GM18870 (cell line): ENCODE measurements at regions not wholly inside any gene's neighbourhood (a gene's known extent, or its start where the extent isn't known, plus 50 kb on each side); places are given as distances from the start of the nearest gene placed in this dataset.
"Not testable (repeated sequence)": the region's sequence is repeated elsewhere in the genome, so short reads cannot be mapped to it uniquely, and the experiment has no call there.

Source experiments
- ATAC-seq: cut with Tn5 transposase; IDR thresholded peaks from one replicate; pipeline ENCODE4 v1.9.1; 2021; ENCODE audit warnings: moderate library complexity; ENCODE audit not compliant: unreplicated experiment

DNA sequence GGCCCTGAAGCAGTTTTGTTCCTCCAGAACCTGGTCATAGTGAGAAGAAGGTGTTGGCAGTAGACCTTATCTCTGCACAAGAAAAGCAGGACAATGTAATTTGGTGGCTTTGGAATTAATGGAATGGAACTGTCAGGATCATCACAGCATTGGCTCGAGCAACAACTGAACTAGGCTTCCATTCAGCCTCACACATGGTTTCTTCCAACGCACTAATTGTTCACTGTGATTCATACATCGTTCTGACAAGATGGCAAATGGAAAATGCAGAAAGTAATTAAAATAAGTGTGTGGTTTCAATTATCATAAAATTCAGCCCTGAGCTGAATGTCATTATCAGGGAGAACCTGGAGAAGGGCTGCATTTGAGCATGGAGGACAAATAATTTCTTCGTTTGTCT lies 80.6 kb downstream of the MFSD1 start:
- no peak for ATAC-seq

DNA sequence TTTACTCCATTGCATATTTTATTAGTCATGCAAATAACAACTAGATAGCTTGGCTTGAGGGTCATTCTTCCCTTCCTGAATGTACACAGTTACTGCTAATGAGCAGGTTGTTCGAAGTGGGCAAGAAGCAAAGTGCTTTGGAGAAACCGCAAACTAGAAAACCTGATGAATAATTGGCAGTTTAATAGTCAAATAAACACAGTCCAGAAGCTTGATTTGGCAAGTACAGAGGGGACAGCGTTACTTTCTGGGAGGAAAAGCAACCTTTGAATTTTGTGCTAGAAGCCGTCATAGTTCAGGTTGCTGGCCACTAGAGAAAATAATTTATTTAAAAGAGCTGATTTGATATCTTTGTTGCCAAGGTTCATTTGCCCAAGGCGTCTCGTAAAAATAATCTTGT lies 94.9 kb downstream of the MFSD1 start:
- ATAC-seq, result no peak

DNA sequence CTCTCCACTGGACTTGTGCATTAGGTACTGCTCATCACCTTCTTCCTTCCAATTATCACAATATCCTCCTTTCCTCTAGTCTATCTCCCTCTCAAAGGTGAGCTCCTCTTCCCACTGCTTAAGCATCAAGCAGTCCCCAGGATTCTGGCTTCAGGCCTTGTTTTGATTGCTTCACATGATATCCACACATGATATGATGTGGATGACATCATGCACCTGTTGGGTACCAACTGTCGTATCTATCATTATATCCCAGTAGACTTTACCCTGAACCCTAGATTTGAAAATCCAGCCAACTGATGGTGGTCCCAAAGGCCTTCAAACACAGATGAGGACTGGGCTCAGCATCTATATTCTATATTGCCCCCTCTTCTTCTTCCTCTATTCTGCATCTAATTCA lies 104.9 kb downstream of the MFSD1 start:
- ATAC-seq, result no peak

DNA sequence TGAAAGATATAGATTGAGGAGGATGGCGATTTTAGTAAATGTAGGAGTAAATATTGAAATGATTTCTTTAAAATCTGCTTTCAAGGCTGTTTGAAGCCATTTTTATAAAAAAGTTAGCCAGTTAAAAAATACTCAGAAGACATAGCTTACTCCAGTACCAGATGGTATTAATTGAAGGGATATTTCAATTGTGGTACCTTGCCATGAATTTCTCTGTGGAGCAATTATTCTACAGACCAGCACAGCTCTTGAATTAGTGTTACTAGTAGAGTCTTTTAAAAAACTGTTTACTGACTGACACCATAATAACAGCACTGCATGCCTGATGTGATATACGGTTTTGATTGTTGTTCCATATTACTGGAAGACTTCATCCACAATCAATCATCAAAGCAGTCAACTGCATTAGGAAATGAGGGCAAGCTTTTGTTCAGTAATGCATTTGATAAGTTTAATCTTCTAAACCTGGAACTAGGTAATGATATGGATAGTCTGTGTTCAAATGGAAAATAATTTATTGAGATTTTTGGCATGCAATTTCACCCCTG lies 106.4 kb downstream of the MFSD1 start:
- no peak for ATAC-seq

DNA sequence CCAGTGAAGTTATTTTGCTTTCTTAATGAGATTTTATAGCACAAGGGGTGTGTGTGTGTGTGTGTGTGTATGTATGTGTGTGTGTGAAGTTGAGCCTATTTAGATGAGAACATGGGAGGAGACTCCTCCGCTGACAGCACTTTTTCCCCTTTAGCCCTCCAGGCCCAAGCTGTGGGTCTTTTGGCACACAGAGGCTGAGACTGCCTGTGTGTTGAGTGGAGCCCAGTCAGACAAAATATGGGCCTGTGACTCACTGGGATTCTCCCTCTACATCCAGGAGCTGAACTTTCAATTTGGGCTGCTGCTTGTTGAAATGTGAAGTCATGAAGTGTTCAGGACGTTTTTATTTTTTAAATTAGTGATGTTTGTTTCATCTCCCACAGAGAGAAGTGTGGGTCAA lies 108.0 kb downstream of the MFSD1 start:
- ATAC-seq, result no peak

DNA sequence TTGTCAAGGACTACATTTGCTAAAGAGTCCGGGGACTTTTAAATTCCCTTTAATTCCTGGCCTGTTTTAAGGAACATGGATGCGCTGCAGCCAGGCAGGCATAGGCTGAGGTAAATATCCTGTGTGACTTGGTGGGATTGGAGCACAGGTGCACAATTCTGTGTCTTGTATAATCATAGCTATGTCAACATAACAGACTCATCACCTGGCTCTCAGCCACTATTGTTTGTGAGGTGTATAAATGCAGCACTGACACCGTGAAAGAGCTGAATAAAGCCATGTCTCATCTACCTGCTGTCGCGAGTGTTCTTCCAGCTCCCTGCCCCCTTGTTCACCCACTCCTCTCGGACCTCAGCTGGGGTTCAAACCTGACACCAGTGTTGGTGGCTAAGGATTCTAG lies 109.7 kb downstream of the MFSD1 start:
- no peak for ATAC-seq

DNA sequence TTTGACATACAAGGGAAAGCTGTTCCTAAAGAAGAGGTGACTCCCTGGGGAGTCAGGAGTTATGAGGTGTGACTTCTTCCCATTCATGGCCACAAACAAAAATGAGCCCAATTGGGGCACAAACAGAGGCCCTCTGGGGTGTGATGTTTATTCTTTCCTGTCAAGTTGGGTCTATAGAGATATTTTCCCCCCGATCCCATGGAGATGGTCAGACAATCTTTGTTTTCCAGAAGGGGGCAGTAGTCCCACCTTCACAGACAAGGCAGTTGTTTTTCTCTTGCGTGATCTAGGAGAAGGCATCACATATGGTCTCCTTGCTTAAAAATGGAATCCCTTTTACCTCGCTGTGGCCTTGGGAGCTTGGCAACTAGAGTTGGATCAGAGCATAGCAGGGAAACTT lies 110.3 kb downstream of the MFSD1 start:
- no peak for ATAC-seq

DNA sequence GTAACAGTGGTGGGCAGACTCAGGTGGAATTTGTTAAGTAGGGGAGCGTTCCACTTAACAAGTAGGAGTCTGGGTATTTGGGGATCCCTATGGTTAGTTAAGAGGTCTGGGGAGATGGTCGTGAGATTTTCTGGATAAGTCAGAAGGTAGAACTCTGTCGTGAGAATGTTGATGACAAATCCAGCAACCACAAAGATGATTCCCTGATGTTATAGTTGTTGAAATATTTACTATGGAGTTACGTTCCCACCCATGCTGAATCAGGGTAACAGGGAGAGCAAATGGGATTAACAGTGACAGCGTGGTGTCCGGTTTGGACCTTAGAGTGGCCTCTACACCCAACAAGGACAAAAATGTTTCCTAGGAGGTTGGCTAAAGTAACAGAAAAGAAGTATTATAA lies 110.8 kb downstream of the MFSD1 start:
- no peak for ATAC-seq

DNA sequence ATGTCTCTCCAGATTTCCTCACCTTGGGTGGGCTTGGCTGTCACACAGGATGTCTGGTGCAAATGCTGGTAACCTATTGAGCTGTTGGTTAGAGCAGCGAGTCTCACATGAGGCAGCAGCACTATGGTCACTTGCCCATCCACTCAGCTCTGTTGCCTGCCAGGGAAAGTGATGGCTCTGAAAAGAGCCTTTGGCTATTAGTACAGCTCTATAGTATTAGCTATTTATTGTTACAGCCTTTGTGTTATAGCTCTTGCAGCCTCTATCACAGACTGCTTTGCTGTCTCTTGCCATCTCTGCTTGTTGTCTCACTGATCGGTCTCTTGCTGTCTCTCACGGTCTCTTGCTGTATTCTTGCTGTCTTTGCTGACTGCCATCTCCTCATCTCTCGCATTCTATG lies 114.3 kb downstream of the MFSD1 start:
- ATAC-seq, result no peak

DNA sequence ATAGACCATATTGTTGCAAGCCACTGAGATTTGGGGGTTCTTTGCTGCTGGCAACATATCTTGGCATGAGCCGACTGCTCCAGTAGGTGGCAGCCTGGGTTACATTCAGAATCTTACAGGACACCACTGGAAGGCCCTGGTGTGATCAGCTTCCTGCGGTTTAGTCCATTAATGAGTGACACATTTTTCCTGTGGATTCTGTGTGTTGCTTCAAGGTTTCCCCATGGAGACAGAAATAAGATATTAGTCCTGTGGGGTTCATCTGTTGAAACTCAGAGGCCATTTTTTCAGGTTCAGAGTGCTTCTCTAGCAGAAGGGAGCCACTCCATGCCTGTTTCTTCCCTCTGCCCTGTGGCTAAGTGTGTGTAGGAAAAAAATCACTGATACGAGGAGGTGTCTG lies 116.2 kb downstream of the MFSD1 start:
- ATAC-seq, result peak; percentile 76

DNA sequence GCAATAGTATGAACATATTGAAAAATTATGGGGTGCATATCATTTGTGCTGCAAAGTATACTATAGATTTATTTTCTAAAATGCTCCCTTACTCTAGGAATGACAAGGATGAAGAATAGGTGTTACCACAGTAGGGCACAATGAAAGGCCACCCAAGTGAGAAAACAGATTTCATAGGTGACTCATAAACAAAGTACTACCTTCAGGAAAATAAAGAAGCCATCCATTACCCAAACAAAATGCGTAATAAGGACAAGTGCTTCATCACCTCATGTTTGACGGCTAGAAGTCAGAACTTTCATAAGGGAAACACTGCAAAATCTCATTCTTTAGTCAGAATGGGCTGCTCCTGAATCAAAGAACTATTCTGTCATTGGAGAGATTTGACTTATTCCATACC lies 116.6 kb downstream of the MFSD1 start:
- no peak for ATAC-seq

DNA sequence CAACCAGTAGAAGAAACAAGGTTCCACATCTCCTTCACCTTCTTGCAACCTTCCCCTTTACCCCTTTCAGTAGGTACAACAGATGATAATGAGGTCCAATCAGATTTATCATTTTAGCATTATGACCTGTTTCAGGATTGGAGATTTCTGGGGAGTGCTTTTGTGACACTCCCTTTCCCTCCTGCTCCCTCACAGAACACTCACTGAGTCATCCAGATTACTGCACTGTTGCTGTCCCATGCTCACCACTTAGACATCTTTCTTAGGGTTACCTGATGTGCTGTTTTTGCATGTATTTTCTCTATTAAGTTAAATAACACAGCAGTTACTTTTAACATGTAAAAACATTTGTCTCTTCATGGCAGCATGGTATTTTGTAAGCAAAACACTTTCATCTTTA lies 118.5 kb downstream of the MFSD1 start:
- ATAC-seq, result no peak

DNA sequence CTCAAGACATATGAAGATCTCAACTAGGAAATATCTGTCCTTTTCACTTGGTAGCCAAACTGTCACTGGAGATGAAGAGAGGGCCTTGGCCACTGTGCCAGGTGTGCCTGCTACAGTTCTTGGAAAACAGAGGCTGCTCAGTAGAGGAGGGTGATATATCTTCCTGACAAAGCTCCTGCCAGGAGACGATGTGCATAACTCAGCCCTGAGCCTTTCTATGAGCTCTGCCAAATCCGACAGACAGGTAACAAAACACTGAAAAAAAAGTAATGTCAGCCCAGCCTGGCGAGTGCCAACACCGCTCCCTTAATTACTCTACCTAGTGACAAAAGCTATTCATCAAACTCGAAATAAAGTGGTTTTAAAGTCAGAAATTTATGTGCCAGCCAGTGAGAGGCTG lies 123.2 kb downstream of the MFSD1 start:
- ATAC-seq, result no peak

DNA sequence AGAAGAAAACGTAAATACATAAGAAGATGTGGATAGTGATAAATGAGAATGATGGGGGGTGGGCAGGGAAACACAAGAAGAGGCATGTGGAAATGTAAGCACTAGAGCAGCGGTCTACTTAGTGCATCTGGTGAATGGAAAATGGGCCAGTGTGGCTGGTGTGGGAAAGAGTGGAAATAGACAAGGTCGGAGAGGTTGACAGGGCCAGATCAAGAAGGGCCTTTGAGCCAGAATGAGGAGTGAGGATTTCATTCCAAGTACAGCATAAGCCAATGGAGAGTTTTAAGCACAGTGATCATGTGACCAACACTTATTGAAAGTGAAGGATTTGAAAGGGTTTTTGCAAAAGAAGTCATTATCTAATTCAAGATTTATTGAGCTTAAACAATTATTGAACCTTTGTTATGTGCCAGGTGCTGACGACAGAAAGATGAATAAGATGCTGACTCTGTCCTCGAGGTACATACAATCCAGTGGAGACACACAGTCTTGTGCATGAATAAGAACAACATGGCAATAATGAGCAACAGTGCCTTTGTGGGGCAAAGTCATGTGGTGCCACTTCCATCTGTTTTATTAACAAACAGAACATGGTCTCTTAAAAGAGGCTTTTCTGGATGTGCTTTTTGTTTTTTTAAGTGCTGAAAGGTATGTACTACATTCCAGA lies 124.1 kb downstream of the MFSD1 start:
- no peak for ATAC-seq

DNA sequence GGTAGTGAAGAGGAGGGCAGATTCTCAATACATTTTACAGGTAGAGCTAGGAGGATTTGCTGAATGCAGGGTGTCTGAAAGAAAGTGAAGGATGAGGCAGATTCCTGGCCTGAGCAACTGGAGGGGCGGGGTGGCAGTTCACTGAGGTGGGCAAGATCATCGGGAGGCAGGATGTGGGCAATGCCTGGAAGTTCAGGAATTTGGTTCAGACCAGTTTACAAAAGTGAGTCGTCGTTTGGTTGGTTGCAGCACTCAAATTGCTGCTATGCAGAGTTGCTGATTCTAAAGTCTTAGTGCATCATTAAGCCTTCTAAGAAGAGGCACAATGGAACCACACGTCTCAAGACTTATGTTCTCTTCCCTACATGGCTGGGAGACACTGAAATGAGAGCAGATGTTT lies 134.0 kb downstream of the MFSD1 start:
- no peak for ATAC-seq

DNA sequence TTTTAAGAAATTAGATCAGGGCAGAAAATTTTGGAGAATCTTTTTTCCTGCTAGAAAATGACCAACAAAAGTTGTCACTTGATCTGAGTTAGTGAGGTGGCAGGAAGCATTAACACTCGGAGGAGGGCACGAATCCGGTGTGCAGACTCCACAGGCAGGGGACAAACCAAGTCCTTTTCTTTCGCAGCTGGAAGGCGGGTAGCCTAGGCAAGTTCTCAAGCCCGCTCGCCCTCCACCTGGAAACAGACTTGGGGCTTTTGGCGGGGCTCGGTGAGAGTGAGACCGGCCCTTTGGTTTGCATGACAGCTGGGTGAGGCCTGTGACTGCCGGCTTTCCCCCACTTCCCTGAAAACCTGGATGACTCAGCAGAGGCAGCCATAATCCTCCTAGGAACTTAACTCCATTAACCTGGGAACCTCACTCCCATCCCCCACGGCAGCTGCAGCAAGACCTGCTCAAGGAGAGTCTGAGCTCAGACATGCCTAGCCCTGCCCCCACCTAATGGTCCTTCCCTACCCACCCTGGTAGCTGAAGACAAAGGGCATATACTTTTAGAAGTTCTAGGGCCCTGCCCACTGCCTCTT lies 134.8 kb downstream of the MFSD1 start:
- ATAC-seq, result no peak

DNA sequence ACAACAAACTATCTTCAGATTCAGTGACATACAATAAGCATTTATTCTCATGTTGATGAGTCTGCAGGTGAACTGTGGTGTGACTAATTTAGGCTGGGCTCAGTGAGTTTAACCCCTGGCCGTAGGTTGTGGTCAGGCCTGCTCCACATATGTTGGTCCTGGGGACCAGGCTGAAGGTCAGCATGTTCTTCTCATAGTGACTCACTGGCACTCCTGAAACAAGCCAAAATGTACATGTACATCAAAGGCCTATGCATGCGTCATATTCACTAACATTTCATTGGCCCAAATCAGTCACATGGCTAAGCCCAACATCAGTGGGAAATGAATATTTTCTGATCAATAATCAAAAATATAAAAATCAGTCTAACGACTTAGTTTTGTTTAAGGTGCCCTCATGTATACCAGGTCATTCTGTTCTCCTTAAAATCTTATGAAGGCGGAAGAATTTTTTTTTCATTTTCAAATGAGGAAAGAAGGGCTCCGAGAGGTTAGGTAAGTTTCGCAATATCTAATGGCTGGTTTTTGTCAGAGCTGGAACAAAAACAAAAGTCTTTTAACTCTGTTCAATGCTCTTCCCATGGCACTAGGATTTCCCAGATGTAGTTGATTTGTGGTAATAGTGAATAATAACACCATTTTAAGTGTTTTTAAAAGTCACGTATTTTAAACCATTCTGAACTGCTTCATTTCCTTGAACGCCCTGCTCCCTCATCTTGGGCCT lies 148.5 kb downstream of the MFSD1 start:
- ATAC-seq, result no peak

DNA sequence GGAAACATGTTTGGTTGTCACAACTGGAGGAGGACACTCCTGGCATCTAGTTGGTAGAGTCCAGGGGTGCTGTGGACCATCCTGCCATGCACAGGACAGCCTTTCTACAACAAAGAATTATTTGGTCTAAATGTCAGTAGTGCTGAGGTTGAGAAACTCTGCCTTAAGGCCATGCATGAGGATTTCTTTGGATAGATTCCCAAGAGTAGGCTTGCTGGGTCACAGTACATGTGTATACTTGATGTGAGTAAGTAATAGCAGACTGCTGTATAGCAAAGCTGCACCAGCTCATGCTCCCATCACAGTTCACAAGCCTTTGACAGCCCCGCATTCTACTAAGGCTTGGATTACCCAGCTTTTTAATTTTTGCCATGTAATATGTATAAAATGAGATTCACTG lies 151.3 kb downstream of the MFSD1 start:
- no peak for ATAC-seq

DNA sequence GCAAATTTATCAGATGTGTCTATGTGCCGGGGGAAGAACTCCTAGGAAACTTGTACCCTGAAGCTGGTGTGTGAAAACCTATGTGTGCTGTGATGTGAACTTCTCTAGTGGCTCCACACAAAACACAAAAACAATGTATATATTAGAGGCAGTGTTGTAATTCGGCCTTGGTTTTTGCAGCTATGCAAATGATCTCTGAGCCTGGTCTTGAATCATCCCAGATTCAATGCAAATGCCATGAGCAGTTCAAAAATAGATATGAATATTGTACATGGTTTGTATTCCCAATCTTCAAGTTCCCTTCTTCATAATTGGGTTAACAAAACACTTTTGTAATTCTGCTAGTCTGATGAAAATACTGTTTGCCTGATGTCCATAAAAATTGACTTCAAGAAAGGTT lies 152.6 kb downstream of the MFSD1 start:
- ATAC-seq, result no peak

DNA sequence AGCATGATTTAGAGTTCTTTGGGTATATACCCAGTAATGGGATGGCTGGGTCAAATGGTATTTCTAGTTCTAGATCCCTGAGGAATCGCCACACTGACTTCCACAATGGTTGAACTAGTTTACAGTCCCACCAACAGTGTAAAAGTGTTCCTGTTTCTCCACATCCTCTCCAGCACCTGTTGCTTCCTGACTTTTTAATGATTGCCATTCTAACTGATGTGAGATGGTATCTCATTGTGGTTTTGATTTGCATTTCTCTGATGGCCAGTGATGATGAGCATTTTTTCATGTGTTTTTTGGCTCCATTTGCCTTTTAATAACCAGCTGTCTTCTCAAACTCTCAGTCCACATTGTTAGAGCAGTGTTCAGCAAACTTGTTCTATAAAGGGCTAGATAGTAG lies 155.9 kb downstream of the MFSD1 start:
- ATAC-seq, result not testable (repeated sequence)

DNA sequence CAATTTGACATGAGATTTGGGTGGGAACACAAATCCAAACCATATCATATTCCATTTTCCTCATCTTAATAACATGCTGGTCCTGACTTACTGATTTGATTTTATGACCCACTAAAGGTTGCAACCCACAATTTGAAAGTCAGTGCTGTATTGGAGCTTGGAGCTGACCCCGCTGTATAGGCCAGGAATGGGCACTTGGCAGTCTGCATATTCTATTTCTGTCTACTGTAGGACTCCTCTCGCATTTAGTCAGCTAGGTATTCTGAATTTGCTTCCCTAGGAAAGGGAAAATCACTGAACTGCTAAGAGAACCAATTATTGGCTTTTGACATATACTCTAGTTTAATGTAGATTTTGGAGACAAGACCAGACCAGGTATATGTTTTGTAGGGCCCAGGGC lies 157.0 kb downstream of the MFSD1 start:
- no peak for ATAC-seq

DNA sequence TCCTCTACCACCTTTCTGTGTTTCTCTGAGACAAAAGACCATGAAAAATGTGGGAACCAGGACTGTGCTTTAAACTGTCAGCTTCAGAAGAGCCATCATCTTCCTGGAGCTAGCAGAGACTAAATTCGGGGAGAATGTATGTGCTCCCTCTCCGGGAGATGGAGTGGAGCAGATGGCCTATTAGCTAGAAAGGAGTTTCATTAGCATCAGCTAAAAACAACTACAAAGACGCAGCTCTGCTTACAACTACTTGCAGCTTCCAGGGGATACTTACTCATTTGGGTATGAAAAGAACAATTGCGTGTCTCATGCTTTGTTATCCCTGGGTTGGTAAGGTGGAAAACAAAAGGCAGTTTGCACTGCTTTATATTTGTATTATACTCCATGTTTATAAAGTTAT lies 159.6 kb downstream of the MFSD1 start:
- no peak for ATAC-seq
